ENCODE measurements at regions not wholly inside any gene's neighbourhood (a gene's known extent, or its start where the extent isn't known, plus 50 kb on each side); places are given as distances from the start of the nearest gene placed in this dataset.

DNA sequence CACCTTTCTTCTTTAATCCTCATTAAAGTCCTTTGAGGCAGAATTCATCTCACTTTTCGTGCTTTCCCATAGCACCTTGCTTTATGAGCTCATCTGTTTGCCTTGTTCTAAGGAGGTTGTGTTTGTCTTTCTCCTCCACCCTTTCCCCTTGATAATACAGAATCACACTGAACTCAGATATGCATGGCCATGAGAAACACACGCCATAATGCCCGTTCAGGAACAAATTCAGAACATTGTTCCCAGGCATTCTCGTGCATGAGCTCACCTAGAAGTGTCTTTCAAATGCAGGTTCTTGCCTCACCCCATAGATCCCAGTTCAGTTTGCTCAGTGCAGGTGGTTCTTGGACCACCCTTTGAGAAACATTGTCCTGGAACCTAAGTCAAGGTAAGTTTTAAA lies 71.1 kb downstream of the TMEM114 start:
- ATAC-seq (no peak), DNase-seq (no peak)
- Histone ChIP-seq H3K4me1 (ENCODE audit: control insufficient read depth, insufficient read depth, low read length) (no peaks in the 10 kb centered on the region), H3K36me3 (ENCODE audit: control insufficient read depth, insufficient read depth, low read length) (no peaks in the 10 kb centered on the region), H3K27ac (ENCODE audit: low read length) (no peak overlapping the region), H3K9me3 (ENCODE audit: control insufficient read depth, insufficient read depth, low read length) (no peaks in the 10 kb centered on the region), H3K27me3 (ENCODE audit: control insufficient read depth, insufficient read depth, low read length) (no peaks in the 10 kb centered on the region), H3K4me3 (ENCODE audit: low read length) (no peak overlapping the region)
- Mint-ChIP-seq H3K9me3 (no peaks in the 10 kb centered on the region), H3K36me3 (no peaks in the 10 kb centered on the region), H3K27ac (no peak overlapping the region), H3K27me3 (ENCODE audit: low read depth in 2 of 2) (peaks cover 0 to 11% of the 10 kb centered on the region in 2 donors), H3K4me1 (no peaks in the 10 kb centered on the region), H3K4me3 (no peak overlapping the region)
- intact Hi-C loops (cut with micrococcal nuclease), result no loop called here
- 76% methylated on average over 4 of the region's 4 CpGs for WGBS (ENCODE audit: insufficient coverage)
- TF ChIP-seq, protein P1, sequence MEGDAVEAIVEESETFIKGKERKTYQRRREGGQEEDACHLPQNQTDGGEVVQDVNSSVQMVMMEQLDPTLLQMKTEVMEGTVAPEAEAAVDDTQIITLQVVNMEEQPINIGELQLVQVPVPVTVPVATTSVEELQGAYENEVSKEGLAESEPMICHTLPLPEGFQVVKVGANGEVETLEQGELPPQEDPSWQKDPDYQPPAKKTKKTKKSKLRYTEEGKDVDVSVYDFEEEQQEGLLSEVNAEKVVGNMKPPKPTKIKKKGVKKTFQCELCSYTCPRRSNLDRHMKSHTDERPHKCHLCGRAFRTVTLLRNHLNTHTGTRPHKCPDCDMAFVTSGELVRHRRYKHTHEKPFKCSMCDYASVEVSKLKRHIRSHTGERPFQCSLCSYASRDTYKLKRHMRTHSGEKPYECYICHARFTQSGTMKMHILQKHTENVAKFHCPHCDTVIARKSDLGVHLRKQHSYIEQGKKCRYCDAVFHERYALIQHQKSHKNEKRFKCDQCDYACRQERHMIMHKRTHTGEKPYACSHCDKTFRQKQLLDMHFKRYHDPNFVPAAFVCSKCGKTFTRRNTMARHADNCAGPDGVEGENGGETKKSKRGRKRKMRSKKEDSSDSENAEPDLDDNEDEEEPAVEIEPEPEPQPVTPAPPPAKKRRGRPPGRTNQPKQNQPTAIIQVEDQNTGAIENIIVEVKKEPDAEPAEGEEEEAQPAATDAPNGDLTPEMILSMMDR (IDR thresholded peaks at IDR 0.05), result no peak

DNA sequence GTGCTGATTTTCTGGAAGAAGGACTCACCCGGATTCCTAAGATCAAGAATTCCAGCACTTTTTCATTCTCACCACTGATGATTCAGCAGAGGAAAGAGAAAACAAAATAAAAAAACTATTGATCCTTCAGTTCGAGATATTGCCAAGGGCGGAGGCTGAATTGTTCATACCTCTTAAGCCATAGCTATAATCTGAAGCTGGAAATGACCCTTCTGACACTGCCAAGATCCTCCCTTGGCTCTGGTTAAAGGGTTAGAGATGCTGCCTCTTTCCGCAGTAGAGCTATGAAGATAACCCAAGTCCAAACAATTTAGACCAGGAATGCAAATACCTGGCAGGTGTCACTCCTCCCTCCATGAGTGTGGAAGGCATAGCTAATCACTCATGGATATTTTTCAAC lies 73.0 kb downstream of the TMEM114 start:
- H3K4me1 ChIP-seq (ENCODE audit: control insufficient read depth, insufficient read depth, low read length), result no peaks in the 10 kb centered on the region
- H3K27ac ChIP-seq (ENCODE audit: low read length), result no peak overlapping the region
- ATAC-seq (no peak), DNase-seq (no peak)
- H3K4me3 ChIP-seq (ENCODE audit: low read length), result no peak overlapping the region
- Mint-ChIP-seq H3K4me1 (no peaks in the 10 kb centered on the region), H3K27ac (no peak overlapping the region), H3K4me3 (no peak overlapping the region), H3K27me3 (ENCODE audit: low read depth in 2 of 2) (peaks cover 0 to 2% of the 10 kb centered on the region in 2 donors), H3K9me3 (no peaks in the 10 kb centered on the region), H3K36me3 (no peaks in the 10 kb centered on the region)
- no peaks in the 10 kb centered on the region for H3K36me3 ChIP-seq (ENCODE audit: control insufficient read depth, insufficient read depth, low read length)
- H3K9me3 ChIP-seq (ENCODE audit: control insufficient read depth, insufficient read depth, low read length), result no peaks in the 10 kb centered on the region
- TF ChIP-seq, protein P1 (IDR thresholded peaks at IDR 0.05), result no peak
- WGBS (ENCODE audit: insufficient coverage), result 90% methylated on average over 4 of the region's 4 CpGs
- intact Hi-C loops (cut with micrococcal nuclease), result no loop called here
- no peaks in the 10 kb centered on the region for H3K27me3 ChIP-seq (ENCODE audit: control insufficient read depth, insufficient read depth, low read length)

DNA sequence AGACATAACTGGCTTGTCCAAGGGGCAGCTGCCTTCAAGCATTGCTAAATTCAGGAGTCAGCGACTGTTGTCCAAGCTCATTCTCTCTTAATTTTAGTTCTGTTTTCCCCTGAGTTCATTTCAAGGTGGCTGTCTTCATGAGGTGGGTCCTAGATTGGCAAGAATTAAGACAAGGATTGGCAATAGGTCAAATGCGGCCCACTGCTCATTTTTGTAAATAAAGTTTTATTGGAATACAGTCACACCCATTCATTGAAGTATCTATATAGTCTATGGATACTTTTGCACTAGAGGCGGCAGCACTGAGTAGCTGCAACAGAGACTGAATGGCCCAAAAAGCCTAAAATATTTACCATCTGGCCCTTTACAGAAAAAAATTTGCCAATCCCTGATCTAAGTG lies 73.8 kb downstream of the TMEM114 start:
- Mint-ChIP-seq H3K9me3 (no peaks in the 10 kb centered on the region), H3K4me1 (no peaks in the 10 kb centered on the region), H3K36me3 (no peaks in the 10 kb centered on the region), H3K27me3 (ENCODE audit: low read depth in 2 of 2) (no peaks in the 10 kb centered on the region), H3K27ac (no peak overlapping the region), H3K4me3 (no peak overlapping the region)
- ATAC-seq (no peak), DNase-seq (no peak)
- no peak overlapping the region for H3K4me3 ChIP-seq (ENCODE audit: low read length)
- H3K36me3 ChIP-seq (ENCODE audit: control insufficient read depth, insufficient read depth, low read length), result no peaks in the 10 kb centered on the region
- TF ChIP-seq, protein P1 (IDR thresholded peaks at IDR 0.05), result no peak
- no peaks in the 10 kb centered on the region for H3K4me1 ChIP-seq (ENCODE audit: control insufficient read depth, insufficient read depth, low read length)
- H3K27ac ChIP-seq (ENCODE audit: low read length), result no peak overlapping the region
- H3K9me3 ChIP-seq (ENCODE audit: control insufficient read depth, insufficient read depth, low read length), result no peaks in the 10 kb centered on the region
- intact Hi-C loops (cut with micrococcal nuclease), result no loop called here
- WGBS (ENCODE audit: insufficient coverage), result 93% methylated on average over 3 of the region's 3 CpGs
- no peaks in the 10 kb centered on the region for H3K27me3 ChIP-seq (ENCODE audit: control insufficient read depth, insufficient read depth, low read length)

DNA sequence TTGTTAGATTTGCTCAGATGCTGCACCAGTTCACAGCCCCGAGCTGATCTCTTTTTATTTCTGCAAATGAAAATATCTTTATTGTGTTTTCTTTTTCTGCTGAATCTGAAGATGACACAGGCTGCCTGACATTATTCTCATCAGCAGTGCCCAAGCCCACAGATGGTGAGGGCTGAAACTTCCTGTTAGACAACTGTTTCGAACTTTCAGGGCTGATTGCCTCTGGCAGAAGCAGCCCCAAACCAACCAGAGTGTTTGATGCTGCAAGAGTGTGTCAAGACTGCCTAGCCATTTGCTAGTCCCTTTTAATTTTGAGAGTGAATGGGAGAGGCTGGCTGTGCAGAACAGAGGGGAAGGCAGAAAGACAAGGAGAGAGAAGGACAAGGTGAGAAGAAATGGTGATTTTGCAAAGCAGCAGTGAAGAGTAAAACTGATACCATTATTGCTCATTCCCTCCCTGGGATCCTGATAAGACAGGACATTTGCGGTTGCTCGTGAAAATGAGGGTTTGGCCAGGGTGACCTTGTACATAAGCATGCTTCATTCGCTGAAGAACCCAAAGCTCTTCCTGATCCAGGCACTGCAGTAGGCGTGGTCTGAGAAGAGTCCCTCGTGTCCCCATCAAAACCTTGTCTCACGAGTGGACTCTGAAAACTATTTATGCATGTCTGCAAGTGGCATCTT lies 77.2 kb downstream of the TMEM114 start:
- intact Hi-C loops (cut with micrococcal nuclease), result no loop called here
- no peak overlapping the region for H3K4me3 ChIP-seq (ENCODE audit: low read length)
- Mint-ChIP-seq H3K9me3 (no peaks in the 10 kb centered on the region), H3K27ac (no peak overlapping the region), H3K4me3 (no peak overlapping the region), H3K36me3 (no peaks in the 10 kb centered on the region), H3K27me3 (ENCODE audit: low read depth in 2 of 2) (no peaks in the 10 kb centered on the region), H3K4me1 (no peaks in the 10 kb centered on the region)
- H3K4me1 ChIP-seq (ENCODE audit: control insufficient read depth, insufficient read depth, low read length), result no peaks in the 10 kb centered on the region
- H3K36me3 ChIP-seq (ENCODE audit: control insufficient read depth, insufficient read depth, low read length), result no peaks in the 10 kb centered on the region
- ATAC-seq (no peak), DNase-seq (no peak)
- no peak overlapping the region for H3K27ac ChIP-seq (ENCODE audit: low read length)
- no peaks in the 10 kb centered on the region for H3K9me3 ChIP-seq (ENCODE audit: control insufficient read depth, insufficient read depth, low read length)
- 62% methylated on average over 8 of the region's 8 CpGs for WGBS (ENCODE audit: insufficient coverage)
- TF ChIP-seq, protein P1 (IDR thresholded peaks at IDR 0.05), result no peak
- H3K27me3 ChIP-seq (ENCODE audit: control insufficient read depth, insufficient read depth, low read length), result no peaks in the 10 kb centered on the region

Measured in natural killer cell (primary cell).